Uterus (tissue), 3 donors: ENCODE measurements at regions not wholly inside any gene's neighbourhood (a gene's known extent, or its start where the extent isn't known, plus 50 kb on each side); places are given as distances from the start of the nearest gene placed in this dataset.

Source experiments
- DNase-seq, 2 donors: peaks; one replicate each; pipeline ENCODE4 v3.0.0-alpha.2; 2019 to 2020
- H3K27ac ChIP-seq, 2 donors: fragments of 200-600 bp; sonication (generic); 1 replicate in 1 of 2; 2 replicates in 1 of 2; pipeline ENCODE4 v1.5.1; 2016 to 2018
- H3K27me3 ChIP-seq, 2 donors: fragments of 200-600 bp; sonication (generic); one replicate each; pipeline ENCODE4 v1.5.1; 2018 to 2019; ENCODE audit warnings: control low read depth in 1 of 2
- H3K36me3 ChIP-seq, 2 donors: fragments of 200-600 bp; sonication (generic); one replicate each; pipeline ENCODE4 v1.5.1; 2019; ENCODE audit warnings: control low read depth in 1 of 2
- H3K4me1 ChIP-seq, 2 donors: fragments of 200-600 bp; sonication (generic); one replicate each; pipeline ENCODE4 v1.5.1; 2018 to 2019; ENCODE audit warnings: control low read depth in 1 of 2
- H3K4me3 ChIP-seq, 2 donors: fragments of 200-600 bp; sonication (generic); 1 replicate in 1 of 2; 2 replicates in 1 of 2; pipeline ENCODE4 v1.5.1; 2018 to 2019; ENCODE audit warnings: mild to moderate bottlenecking in 1 of 2
- H3K9me3 ChIP-seq, 2 donors: fragments of 200-600 bp; sonication (generic); one replicate each; pipeline ENCODE4 v1.5.1; 2019; ENCODE audit warnings: control low read depth in 1 of 2
- CTCF ChIP-seq, 4 experiments: fragments of 200-600 bp in 2 of 4; fragments of 450-650 bp in 2 of 4; sonication (generic) in 2 of 4; IDR thresholded peaks; one replicate each; pipeline ENCODE4 v1.5.1; 2016 to 2019; ENCODE audit warnings: antibody characterized with exemption in 4 of 4, mild to moderate bottlenecking in 2 of 4, moderate library complexity in 1 of 4
- POLR2A ChIP-seq, 2 donors: fragments of 450-650 bp; IDR thresholded peaks; one replicate each; pipeline ENCODE4 v1.6.1; 2016; ENCODE audit warnings: antibody characterized with exemption in 2 of 2, mild to moderate bottlenecking in 1 of 2, moderate library complexity in 1 of 2
- intact Hi-C: fragments of 100-400 bp; cut with DNase I; formaldehyde crosslinking; loops from one replicate; pipeline ENCODE4 v1.15.1; 2023; ENCODE audit warnings: low total_unique reads
- donor health status: DM: yes; HTN: yes; CAD: no.

- intact Hi-C loops, result no loop called here
- no peaks in the 10 kb centered on the region for H3K4me1 ChIP-seq
- H3K9me3 ChIP-seq, result no peaks in the 10 kb centered on the region
- no peak for DNase-seq
- no peak overlapping the region for H3K4me3 ChIP-seq
- H3K36me3 ChIP-seq, result no peaks in the 10 kb centered on the region
- no peaks in the 10 kb centered on the region for H3K27me3 ChIP-seq
- no peak overlapping the region for H3K27ac ChIP-seq
- TF ChIP-seq CTCF (IDR thresholded peaks at IDR 0.05), result no peak
- TF ChIP-seq POLR2A (IDR thresholded peaks at IDR 0.05), result no peak
Observed at GRCh38 chr21:32834211-32834915, 62.8 kb upstream of the PAXBP1 start.

GRCh38 chr21:32834916-32835235 is 63.3 kb upstream of the PAXBP1 start:
- Histone ChIP-seq H3K27me3 (no peaks in the 10 kb centered on the region), H3K9me3 (no peaks in the 10 kb centered on the region), H3K36me3 (no peaks in the 10 kb centered on the region), H3K27ac (no peak overlapping the region), H3K4me1 (no peaks in the 10 kb centered on the region), H3K4me3 (no peak overlapping the region)
- no peak for DNase-seq
- TF ChIP-seq CTCF (IDR thresholded peaks at IDR 0.05) (no peak), POLR2A (IDR thresholded peaks at IDR 0.05) (no peak)
- intact Hi-C loops, result no loop called here

GRCh38 chr21:32842146-32842545 is 70.6 kb upstream of the PAXBP1 start:
- no peak overlapping the region for H3K4me3 ChIP-seq
- no peaks in the 10 kb centered on the region for H3K4me1 ChIP-seq
- no peaks in the 10 kb centered on the region for H3K36me3 ChIP-seq
- no peaks in the 10 kb centered on the region for H3K27me3 ChIP-seq
- H3K9me3 ChIP-seq, result no peaks in the 10 kb centered on the region
- no peak for DNase-seq
- no peak overlapping the region for H3K27ac ChIP-seq
- intact Hi-C loops, result no loop called here
- no peak for TF ChIP-seq POLR2A (IDR thresholded peaks at IDR 0.05)
- no peak for TF ChIP-seq CTCF (IDR thresholded peaks at IDR 0.05)

GRCh38 chr21:32843561-32843960 is 72.0 kb upstream of the PAXBP1 start:
- no peak overlapping the region for H3K4me3 ChIP-seq
- no peak for DNase-seq
- no peak for TF ChIP-seq CTCF (IDR thresholded peaks at IDR 0.05)
- intact Hi-C loops, result no loop called here
- H3K4me1 ChIP-seq, result no peaks in the 10 kb centered on the region
- no peak overlapping the region for H3K27ac ChIP-seq
- H3K36me3 ChIP-seq, result no peaks in the 10 kb centered on the region
- H3K27me3 ChIP-seq, result no peaks in the 10 kb centered on the region
- no peaks in the 10 kb centered on the region for H3K9me3 ChIP-seq

- no peak overlapping the region for H3K27ac ChIP-seq
- TF ChIP-seq CTCF (IDR thresholded peaks at IDR 0.05) (no peak), POLR2A (IDR thresholded peaks at IDR 0.05) (no peak)
- no peak for DNase-seq
- no peaks in the 10 kb centered on the region for H3K27me3 ChIP-seq
- no peaks in the 10 kb centered on the region for H3K36me3 ChIP-seq
- no peaks in the 10 kb centered on the region for H3K4me1 ChIP-seq
- no peak overlapping the region for H3K4me3 ChIP-seq
- no peaks in the 10 kb centered on the region for H3K9me3 ChIP-seq
- intact Hi-C loops, result no loop called here
Observed at GRCh38 chr21:32844076-32844475, 72.5 kb upstream of the PAXBP1 start.
